GOT3 (cell line): ENCODE measurements at regions not wholly inside any gene's neighbourhood (a gene's known extent, or its start where the extent isn't known, plus 50 kb on each side); places are given as distances from the start of the nearest gene placed in this dataset.

Experiments used
- DNase-seq: peaks from one replicate; lab custom pipeline; 2025; ENCODE audit warnings: mixed read lengths; lab: John Stamatoyannopoulos, UW

- DNase-seq = no peak
Measured at GRCh38 chr7:25861601-25862260, 290.3 kb upstream of the NFE2L3 start.

- peak; percentile 99 for DNase-seq
Measured at GRCh38 chr7:25862261-25863004, 289.6 kb upstream of the NFE2L3 start.

GRCh38 chr7:25863005-25863728 is 288.8 kb upstream of the NFE2L3 start:
- DNase-seq = no peak

- no peak for DNase-seq
Measured at GRCh38 chr7:25863729-25864110, 288.3 kb upstream of the NFE2L3 start.

- DNase-seq = no peak
Measured at GRCh38 chr7:25864511-25864910, 287.5 kb upstream of the NFE2L3 start.

- DNase-seq = no peak
Measured at GRCh38 chr7:25864943-25865751, 286.9 kb upstream of the NFE2L3 start.

- DNase-seq = no peak
Measured at GRCh38 chr7:25868509-25868908, 283.5 kb upstream of the NFE2L3 start.

- DNase-seq = no peak
Measured at GRCh38 chr7:25870574-25870973, 281.4 kb upstream of the NFE2L3 start.

GRCh38 chr7:25876092-25876491 is 275.9 kb upstream of the NFE2L3 start:
- DNase-seq = no peak

GRCh38 chr7:25877802-25878789 is 273.9 kb upstream of the NFE2L3 start:
- no peak for DNase-seq

- DNase-seq = no peak
Measured at GRCh38 chr7:25879799-25880198, 272.2 kb upstream of the NFE2L3 start.

- DNase-seq = no peak
Measured at GRCh38 chr7:25881317-25882037, 270.5 kb upstream of the NFE2L3 start.

GRCh38 chr7:25882151-25882773 is 269.7 kb upstream of the NFE2L3 start:
- no peak for DNase-seq

GRCh38 chr7:25884265-25884828 is 267.7 kb upstream of the NFE2L3 start:
- no peak for DNase-seq

GRCh38 chr7:25885057-25885576 is 266.9 kb upstream of the NFE2L3 start:
- no peak for DNase-seq

GRCh38 chr7:25886387-25887240 is 265.4 kb upstream of the NFE2L3 start:
- no peak for DNase-seq

GRCh38 chr7:25887266-25887665 is 264.7 kb upstream of the NFE2L3 start:
- DNase-seq = no peak
